Islet precursor cell (in vitro differentiated cells): ENCODE measurements at regions not wholly inside any gene's neighbourhood (a gene's known extent, or its start where the extent isn't known, plus 50 kb on each side); places are given as distances from the start of the nearest gene placed in this dataset.

Experiments used
- DNase-seq: peaks from one replicate; pipeline ENCODE4 v3.0.0-alpha.2; 2018

GRCh38 chr3:34920806-34921205 is 718.5 kb upstream of the ARPP21 start:
- DNase-seq = no peak

GRCh38 chr3:34924961-34925360 is 714.4 kb upstream of the ARPP21 start:
- DNase-seq = no peak

GRCh38 chr3:34925851-34926250 is 713.5 kb upstream of the ARPP21 start:
- DNase-seq = no peak

- no peak for DNase-seq
Observed at GRCh38 chr3:34929036-34929435, 710.3 kb upstream of the ARPP21 start.

- no peak for DNase-seq
Observed at GRCh38 chr3:34934660-34935059, 704.7 kb upstream of the ARPP21 start.

GRCh38 chr3:34938784-34939183 is 700.5 kb upstream of the ARPP21 start:
- DNase-seq = no peak

GRCh38 chr3:34942256-34942655 is 697.1 kb upstream of the ARPP21 start:
- no peak for DNase-seq

- DNase-seq = no peak
Observed at GRCh38 chr3:34947834-34948233, 691.5 kb upstream of the ARPP21 start.

GRCh38 chr3:34948517-34948916 is 690.8 kb upstream of the ARPP21 start:
- no peak for DNase-seq

- no peak for DNase-seq
Observed at GRCh38 chr3:34955680-34956079, 683.6 kb upstream of the ARPP21 start.

- DNase-seq = no peak
Observed at GRCh38 chr3:34956511-34956910, 682.8 kb upstream of the ARPP21 start.

- DNase-seq = no peak
Observed at GRCh38 chr3:34957677-34958076, 681.6 kb upstream of the ARPP21 start.

- DNase-seq = no peak
Observed at GRCh38 chr3:34969513-34969912, 669.8 kb upstream of the ARPP21 start.

GRCh38 chr3:34972481-34972880 is 666.8 kb upstream of the ARPP21 start:
- no peak for DNase-seq

- no peak for DNase-seq
Observed at GRCh38 chr3:34973586-34973985, 665.7 kb upstream of the ARPP21 start.

- no peak for DNase-seq
Observed at GRCh38 chr3:34983631-34984030, 655.7 kb upstream of the ARPP21 start.

GRCh38 chr3:34988296-34988695 is 651.0 kb upstream of the ARPP21 start:
- DNase-seq = no peak

- DNase-seq = no peak
Observed at GRCh38 chr3:34995796-34996430, 643.4 kb upstream of the ARPP21 start.

- no peak for DNase-seq
Observed at GRCh38 chr3:34998902-34999301, 640.4 kb upstream of the ARPP21 start.

GRCh38 chr3:35012214-35012613 is 627.1 kb upstream of the ARPP21 start:
- no peak for DNase-seq

- no peak for DNase-seq
Observed at GRCh38 chr3:35028157-35028556, 611.2 kb upstream of the ARPP21 start.

- no peak for DNase-seq
Observed at GRCh38 chr3:35042210-35042991, 596.9 kb upstream of the ARPP21 start.

- no peak for DNase-seq
Observed at GRCh38 chr3:35043040-35043439, 596.3 kb upstream of the ARPP21 start.

GRCh38 chr3:35044190-35044589 is 595.1 kb upstream of the ARPP21 start:
- no peak for DNase-seq

GRCh38 chr3:35045118-35045517 is 594.2 kb upstream of the ARPP21 start:
- no peak for DNase-seq
